RCC 7860 (cell line): ENCODE measurements at regions not wholly inside any gene's neighbourhood (a gene's known extent, or its start where the extent isn't known, plus 50 kb on each side); places are given as distances from the start of the nearest gene placed in this dataset.
"Not testable (repeated sequence)": the region's sequence is repeated elsewhere in the genome, so short reads cannot be mapped to it uniquely, and the experiment has no call there.

Experiments used
- DNase-seq: peaks from one replicate; pipeline ENCODE4 v3.0.0-alpha.2; 2015; ENCODE audit warnings: low spot score
- FAIRE-seq: peaks from 2 replicates; lab custom pipeline; 2012; peaks lifted over from hg19 to GRCh38; lab: Jason Lieb, UNC

DNA sequence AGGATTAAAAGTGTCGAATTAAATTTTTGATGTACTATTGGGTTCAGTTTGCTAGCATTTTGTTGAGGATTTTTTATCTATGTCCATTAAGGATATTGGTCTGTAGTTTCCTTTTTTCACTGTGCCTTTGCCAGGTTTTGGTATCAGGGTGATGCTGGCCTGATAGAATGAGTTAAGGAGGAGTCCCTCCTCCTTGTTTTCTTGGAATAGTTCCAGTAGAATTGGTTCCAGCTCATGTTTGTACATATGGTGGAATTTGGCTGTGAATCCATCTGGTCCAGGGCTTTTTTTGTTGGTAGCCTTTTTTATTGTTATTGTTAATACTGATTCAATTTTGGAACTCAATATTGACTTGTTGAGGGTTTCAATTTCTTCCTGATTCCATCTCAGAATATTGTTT lies 141.8 kb downstream of the SIM1 start:
- DNase-seq (no peak), FAIRE-seq (no peak)

GRCh38 chr6:100320686-100321085 lies 144.0 kb downstream of the SIM1 start:
- FAIRE-seq (no peak), DNase-seq (no peak)

DNA sequence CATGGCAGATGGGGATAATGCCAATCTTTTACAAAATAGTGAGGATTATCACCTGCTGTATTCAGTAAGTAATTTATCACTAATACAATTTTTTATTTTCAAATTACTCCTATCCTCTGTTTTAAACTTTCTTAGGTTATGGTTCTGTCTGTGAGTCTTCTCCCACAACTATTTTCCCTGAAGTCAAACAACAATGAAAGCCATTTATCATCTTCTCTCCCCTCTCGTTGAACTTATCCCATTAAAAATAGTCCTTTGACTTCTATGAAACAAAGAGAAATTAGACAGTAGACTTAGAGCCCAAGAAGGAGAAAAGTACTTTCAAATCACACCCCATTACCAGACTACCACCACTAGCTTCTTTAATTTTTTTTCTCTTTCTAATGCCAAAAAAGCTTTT lies 147.7 kb downstream of the SIM1 start:
- DNase-seq (no peak), FAIRE-seq (no peak)

- DNase-seq (no peak), FAIRE-seq (peak; percentile 86)
Measured at GRCh38 chr6:100314186-100314585, 150.5 kb downstream of the SIM1 start.

GRCh38 chr6:100311707-100312251 lies 152.9 kb downstream of the SIM1 start:
- DNase-seq (no peak), FAIRE-seq (no peak)

- DNase-seq = no peak
- FAIRE-seq = no peak
Measured at GRCh38 chr6:100309174-100309573, 155.5 kb downstream of the SIM1 start.

GRCh38 chr6:100307561-100307960 lies 157.2 kb downstream of the SIM1 start:
- FAIRE-seq (no peak), DNase-seq (no peak)

- FAIRE-seq (no peak), DNase-seq (no peak)
Measured at GRCh38 chr6:100305209-100305869, 159.4 kb downstream of the SIM1 start.

DNA sequence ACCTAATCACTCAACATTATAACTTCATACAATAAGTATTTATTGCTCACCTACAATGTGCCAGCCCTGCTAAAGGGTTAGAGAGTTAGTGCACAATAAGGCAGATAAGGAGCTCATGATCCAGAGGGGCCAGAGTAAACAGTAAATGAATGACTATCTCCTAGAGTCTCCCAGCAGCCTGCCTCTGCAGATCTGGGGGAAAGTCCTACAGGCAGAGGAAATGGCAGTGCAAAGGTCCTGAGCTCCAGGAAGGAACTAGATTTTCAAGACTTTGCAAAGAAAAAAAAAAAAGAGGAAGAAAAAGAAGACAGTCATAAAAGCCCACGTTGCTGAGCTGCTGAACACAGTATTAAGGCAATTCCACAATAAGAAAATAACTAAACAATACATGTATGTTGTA lies 160.1 kb downstream of the SIM1 start:
- DNase-seq (no peak), FAIRE-seq (no peak)

DNA sequence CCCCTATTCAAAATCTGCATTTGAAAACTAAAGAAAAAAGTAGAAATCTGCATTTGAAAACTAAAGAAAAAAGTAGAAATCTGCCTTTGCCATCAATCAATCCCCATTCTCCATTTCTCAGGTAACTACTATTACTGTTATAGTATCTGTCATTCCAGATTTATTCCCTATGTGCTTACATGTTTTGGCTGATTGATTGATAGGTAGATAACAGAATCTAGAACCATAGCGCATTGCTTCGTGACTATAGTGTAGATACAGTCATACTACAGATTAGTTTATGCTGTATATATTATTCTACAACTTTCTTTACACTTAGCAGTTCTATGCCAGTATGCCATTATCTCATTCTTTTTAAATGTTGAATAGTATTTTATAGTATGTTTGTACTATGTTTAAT lies 163.0 kb downstream of the SIM1 start:
- FAIRE-seq = no peak
- DNase-seq = no peak

DNA sequence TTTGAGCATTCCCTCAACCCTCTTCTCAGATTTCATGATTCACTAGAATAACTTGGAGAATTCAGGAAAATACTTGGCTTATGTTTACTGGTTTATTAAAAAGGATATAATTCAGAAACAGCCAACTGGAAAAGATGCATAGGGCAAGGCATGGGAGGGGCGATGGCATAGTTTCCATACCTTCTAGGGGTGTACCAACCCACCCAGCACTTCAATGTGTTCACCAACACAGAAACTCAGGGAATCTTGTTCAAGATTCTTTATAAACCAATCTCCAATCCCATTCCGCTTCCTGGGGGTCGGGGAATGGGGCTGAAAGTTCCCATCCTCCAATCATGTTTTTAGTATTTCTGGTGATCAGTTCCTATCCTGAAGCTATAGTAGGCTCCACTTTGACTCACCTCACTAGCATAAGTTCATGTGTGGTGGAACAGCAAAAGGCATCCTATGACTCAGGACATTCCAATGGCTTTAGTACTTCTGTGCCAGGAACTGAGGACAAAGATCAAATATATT lies 164.4 kb downstream of the SIM1 start:
- peak; percentile 98 for DNase-seq

GRCh38 chr6:100296810-100297544 lies 167.7 kb downstream of the SIM1 start:
- FAIRE-seq (peak; percentile 94), DNase-seq (peak; percentile 82)

More for the DNA sequence above, 164.4 kb downstream of the SIM1 start:
- FAIRE-seq = peak; percentile 97

GRCh38 chr6:100295172-100295571 lies 169.5 kb downstream of the SIM1 start:
- not testable (repeated sequence) for DNase-seq, FAIRE-seq

DNA sequence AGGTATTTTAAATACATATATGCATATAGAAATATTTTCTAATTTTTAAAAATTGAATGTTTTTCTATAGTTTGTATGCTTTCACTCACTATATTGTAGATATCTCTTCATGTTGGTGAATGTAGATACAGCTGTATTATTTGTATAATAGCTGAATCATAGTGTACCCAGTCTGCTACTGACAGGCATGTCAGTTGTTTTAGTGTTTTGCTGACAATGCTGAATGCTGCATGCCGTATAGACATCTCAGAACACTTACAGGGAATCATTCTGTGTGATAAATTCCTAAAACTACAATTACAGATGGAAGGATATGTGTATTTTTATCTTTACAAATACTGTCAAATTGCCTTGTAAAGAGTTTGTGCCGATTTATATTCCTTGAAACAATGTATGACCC lies 175.4 kb downstream of the SIM1 start:
- FAIRE-seq (peak; percentile 27), DNase-seq (no peak)

GRCh38 chr6:100288311-100288710 lies 176.4 kb downstream of the SIM1 start:
- no peak for FAIRE-seq

DNA sequence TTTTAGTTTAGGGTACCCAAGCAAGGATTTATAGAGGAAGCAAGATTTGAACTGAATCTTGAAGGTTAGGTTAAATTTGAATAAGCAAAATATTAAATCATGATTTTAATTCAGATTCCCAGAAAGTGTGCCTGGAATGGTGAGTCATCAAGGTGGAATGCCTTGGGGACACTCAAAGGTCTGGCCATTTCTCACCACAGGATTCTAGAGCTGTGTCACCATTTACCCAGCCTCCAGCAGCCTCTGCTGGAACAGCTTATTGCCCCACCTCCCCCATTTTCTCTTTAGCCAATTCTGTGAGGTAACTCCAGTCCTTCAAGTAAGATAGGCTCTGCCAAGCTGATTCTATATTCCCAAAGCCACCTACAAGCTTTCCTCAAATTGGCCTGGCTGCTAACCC lies 181.4 kb downstream of the SIM1 start:
- DNase-seq = peak; percentile 90
- FAIRE-seq = peak; percentile 95

More at GRCh38 chr6:100288311-100288710, 176.4 kb downstream of the SIM1 start:
- no peak for DNase-seq

GRCh38 chr6:100281471-100281901 lies 183.2 kb downstream of the SIM1 start:
- DNase-seq = no peak
- FAIRE-seq = no peak

GRCh38 chr6:100276311-100277057 lies 188.2 kb downstream of the SIM1 start:
- FAIRE-seq (no peak), DNase-seq (no peak)

- DNase-seq (no peak), FAIRE-seq (no peak)
Measured at GRCh38 chr6:100274147-100274546, 190.6 kb downstream of the SIM1 start.

- DNase-seq (no peak), FAIRE-seq (no peak)
Measured at GRCh38 chr6:100271625-100272024, 193.1 kb downstream of the SIM1 start.

DNA sequence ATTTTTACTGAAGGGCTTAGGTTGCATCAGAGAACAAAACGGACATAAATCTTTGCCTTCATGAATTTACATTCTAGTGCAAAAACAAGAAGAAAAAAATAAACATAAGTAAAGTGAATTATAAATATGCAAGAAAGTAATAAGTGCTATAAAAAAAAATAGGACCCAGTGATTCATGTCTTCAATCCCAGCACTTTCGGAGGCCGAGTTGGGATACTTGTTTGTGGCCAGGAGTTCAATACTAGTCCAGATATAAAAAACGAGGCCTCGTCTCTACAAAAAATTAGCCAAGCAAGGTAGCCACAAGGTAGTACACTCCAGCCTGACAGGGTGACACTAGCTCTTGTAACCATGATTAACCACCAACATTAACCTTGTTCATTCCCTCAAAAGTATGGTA lies 193.5 kb downstream of the SIM1 start:
- FAIRE-seq (no peak), DNase-seq (no peak)
